Right forelimb (tissue), 1 donor: ENCODE measurements at regions not wholly inside any gene's neighbourhood (a gene's known extent, or its start where the extent isn't known, plus 50 kb on each side); places are given as distances from the start of the nearest gene placed in this dataset.

Experiments used
- DNase-seq: peaks from one replicate; pipeline ENCODE4 v3.0.0-alpha.2; 2018

DNA sequence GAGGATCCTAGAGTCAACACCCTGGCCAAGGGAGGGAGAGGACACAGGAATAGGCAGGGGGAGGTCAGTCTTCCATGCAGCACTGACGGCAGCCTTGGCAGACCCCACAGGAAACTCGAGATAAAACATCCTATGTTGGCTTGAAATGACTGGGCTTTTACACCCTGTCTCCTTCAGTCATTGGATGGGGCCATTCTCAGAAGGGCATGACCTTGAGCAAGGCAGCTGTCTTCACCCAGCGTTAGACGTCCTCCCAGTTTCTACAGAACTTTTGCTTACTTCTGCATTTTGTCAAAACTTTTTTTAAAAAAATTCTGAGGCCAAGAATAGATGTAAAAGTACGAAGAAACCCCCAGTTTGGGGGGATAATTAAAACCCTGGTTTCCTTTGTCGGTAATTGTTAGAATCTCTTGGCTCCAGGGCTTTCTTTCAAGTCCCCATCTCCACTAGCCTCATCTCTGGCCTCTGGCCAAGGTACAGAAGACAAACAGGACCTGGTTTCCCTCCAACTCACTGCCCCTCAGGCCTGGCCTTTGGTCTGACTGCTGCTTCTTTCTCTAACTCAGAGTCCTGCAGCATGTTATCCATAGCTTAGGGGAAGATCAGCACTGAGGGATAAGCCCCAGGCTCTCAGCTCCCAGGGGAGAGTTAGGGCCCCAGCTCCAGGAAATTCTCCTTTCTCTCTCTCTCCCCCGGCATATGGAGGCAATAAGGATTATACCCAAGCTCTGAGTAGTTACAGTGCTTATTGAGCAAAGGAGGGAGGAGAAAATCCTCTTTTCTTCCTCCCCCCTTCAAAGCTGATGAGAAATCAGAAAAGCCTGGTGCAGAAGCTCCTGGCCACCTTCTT lies 51.6 kb upstream of the KCND3 start:
- no peak for DNase-seq

DNA sequence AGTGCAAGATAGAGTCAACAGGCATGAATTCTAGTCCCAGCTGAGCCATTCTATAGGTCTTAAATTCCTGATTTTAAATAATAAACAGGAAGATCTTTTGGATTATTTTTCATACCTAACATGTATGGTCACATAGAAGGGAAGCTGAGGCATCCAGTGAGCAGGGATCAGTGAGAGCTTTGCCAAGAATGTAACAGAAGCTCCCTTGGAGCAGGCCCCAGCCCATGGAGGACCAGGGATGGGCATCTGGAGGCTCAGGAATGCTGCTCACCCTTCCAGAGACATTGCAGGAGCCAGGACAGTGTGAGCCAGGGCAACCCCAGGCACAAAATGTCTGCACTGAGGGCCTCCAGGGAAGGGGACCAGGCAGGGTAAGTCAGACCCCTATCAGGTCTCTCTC lies 54.4 kb upstream of the KCND3 start:
- no peak for DNase-seq

DNA sequence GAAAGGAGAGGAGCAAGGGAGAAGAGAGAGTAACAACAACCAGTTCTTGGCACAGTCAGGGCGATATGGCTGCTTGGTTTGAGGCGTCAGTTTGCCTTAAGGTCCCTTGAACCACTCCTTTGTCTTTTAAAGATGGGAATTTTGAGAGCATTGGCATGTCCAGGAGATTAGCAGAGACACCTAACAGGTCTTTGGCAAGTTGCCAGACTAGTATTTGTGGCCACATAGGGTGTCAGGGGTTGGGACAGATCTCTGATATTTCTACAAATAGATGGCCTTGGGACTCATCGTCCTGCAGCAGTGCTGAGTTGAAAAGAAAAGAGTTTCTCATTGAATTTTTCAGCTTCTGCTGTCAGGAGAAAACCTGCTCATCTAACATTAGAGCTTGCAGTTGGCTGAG lies 55.3 kb upstream of the KCND3 start:
- DNase-seq, result no peak

DNA sequence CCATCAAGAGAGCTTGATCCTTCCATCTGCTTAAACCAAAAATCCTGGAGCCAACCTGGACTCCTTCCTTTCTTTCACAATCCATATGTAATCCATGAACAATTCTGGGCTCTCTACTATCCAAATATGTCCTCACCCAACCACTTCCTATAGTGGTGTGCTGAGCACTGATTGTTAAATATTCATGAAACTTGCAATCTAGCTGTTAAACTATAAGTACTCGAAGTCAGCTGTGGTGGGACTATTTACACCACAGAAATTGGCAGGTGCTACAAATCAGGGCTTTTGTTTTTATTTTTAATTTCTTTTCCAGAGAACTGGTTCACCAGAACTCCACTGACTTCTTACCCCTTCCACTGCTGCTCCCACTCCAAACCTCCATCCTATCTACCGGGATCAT lies 57.2 kb upstream of the KCND3 start:
- DNase-seq, result no peak

DNA sequence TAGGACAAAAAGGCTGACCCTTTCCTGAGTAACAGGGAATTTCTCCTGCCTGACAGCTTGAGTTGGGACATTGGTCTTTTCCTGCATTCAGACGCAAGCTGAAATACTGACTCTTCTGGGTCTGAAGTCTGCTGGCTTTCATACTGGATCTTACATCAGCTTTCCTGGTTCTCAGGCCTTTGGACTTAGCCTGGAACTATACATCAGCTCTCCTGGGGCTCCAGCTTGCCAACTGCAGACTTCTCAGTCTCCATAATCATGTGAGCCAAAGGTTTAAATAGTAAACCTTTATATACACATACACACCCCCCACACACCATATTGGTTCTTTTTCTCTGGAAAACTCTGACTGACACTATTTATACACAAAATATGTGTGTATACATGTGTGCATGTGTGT lies 59.0 kb upstream of the KCND3 start:
- no peak for DNase-seq

DNA sequence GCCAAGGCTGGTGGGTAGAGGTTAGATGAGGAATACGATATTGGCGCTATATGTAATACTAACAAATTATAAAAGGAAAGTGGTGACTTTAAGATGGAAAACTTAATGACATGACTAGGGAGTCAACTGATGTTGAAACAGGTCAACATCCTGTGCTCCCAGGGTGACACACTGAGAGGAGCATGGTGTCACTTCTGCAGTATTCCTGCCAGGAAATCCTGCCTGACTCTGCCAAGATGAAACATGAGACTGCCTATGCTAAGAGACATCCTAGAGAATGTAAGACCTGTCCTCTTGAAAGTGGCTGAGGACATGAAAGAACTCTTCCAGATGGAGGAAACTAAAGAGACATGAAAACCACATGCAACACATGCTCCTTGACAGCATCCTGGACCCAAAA lies 65.0 kb upstream of the KCND3 start:
- DNase-seq, result no peak

DNA sequence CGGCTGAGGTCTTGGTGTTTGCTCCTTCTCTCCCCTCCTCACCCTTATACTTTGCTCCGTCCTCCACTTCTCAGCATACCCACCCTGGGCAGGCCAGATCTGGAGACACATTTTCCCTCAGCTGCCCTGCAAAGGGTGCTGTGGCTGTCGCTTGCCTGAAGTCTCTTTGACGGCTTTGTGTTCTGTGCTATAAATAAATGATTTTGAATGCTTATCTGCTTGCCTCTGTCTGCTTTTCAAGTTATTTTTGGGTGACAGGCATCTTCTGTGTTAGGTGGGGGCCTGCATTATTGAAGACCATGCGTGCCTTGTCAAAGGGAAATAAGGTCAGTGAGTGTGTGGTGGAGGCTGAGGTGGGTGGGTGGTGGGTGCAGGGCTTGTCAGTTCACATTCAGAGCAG lies 66.9 kb upstream of the KCND3 start:
- no peak for DNase-seq

DNA sequence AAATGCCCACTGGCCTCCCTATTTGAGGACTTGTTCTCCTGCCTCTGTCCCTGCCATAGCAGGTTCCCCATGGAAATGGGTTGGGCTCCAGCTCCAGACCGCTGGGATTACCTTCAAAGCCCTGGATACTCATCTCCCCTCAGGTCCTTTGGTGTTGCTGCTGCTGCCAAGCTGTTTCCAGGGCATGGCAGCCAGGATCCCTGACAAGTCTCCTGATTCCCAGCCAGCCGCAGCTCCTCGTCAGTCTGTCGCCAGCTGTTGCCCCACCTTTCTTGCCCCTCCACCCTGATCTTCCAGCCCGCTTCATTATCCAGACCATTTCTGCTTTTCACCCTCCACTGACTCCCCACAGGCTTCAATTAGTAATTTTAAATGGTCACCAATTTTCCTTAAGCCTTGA lies 68.3 kb upstream of the KCND3 start:
- no peak for DNase-seq

DNA sequence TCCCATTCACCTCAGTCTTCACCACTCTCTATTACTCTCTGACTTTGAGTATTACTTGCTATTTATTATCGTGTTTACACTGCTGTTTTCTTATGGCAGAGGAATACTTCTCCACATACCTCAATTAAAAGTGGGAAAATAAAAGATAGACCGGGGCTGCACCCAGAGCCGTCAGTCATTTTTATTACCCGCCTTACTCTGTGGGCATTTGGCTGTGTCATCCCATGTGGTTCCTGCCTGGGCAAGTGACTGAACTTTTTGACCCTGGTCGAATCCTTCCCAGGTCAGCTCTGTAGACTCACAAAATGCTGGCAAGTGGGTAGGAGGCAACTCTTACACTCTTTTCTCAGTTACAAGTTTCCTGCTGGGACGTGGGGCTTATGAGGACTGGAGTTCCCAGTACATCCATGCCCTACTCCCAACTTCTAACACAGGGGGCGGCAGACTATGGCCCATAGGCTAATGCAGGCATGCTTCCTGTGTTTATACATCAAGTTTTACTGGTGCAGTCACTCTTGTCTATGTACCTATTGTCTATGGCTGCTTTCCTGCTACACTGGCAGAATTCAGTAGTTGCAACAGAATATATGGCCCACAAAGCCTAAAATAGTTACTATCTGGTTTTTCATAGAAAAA lies 69.5 kb upstream of the KCND3 start:
- no peak for DNase-seq

DNA sequence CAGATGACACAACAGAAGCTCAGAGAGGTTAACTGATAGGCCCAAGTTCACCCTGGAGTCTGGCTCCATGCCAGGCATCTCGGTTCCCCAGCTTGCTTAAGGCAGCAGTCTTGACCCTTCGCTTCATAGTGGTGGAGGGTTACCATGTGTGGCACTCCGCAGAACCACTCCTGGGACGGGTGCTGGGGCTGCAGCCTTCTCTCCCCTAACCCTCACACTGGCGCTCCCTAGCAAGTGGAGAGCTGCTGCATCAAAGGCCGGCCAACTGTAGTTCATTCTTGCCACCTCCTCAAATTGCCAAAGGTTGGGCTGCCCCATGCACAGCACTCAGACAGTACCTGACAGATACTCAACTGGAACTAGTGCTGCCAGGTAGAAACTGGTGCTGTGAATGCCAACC lies 70.2 kb upstream of the KCND3 start:
- no peak for DNase-seq

DNA sequence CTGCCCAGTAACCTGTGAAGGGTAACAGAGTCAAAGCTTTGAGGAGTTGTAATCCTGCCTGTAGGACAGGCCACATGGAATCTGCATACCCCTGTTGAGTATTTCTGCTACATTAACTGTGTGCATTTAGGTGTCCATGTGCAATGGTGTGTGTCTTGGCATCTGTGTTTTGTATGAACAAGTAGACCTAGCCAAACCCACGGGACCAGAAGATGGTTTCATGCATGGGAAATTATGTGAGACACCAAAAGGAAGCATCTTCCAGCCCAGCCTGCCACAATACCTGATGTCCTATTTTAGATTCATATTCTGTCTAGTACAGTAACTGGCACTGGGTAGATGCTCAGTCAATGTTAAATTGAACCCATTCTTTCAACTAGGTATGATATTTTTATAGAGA lies 70.8 kb upstream of the KCND3 start:
- DNase-seq, result no peak

DNA sequence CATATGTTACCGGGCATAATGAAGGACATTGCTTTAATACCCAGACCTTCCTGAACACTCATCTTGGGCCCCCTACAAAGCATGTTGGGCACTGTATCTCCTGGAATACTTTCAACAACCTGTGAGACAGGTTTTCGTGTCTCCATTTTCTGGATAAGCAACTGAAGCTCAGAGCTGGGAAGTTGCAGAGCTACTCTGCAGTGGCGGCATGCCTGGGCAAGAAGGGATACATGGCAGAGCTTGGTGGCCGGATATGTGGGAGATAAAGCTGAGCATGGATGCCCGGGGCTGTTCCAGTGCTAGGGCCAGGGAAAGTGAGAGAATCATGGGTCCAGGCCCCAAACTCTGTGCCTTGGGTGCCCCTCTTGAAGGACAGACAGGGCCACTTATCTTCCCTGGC lies 71.6 kb upstream of the KCND3 start:
- DNase-seq, result no peak

DNA sequence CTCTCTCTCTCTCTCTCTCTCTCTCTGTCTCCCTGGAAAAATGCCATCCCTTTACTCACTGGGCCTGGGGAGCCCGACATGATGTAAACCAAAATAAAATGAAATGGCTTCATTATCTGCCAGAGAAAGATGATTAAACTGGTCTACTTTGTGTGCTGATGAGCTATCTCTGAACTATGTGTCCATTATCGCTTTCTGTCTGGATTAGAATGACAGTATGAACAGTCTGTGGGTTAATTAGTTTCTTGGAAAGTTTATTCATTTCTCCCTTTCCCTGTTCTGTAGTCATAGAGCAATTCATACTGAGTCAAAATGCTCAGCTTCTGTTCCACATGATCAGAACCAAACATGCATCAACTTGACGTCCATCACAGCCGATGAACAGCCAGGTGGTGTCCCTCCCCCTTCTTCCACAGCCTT lies 72.4 kb upstream of the KCND3 start:
- no peak for DNase-seq

DNA sequence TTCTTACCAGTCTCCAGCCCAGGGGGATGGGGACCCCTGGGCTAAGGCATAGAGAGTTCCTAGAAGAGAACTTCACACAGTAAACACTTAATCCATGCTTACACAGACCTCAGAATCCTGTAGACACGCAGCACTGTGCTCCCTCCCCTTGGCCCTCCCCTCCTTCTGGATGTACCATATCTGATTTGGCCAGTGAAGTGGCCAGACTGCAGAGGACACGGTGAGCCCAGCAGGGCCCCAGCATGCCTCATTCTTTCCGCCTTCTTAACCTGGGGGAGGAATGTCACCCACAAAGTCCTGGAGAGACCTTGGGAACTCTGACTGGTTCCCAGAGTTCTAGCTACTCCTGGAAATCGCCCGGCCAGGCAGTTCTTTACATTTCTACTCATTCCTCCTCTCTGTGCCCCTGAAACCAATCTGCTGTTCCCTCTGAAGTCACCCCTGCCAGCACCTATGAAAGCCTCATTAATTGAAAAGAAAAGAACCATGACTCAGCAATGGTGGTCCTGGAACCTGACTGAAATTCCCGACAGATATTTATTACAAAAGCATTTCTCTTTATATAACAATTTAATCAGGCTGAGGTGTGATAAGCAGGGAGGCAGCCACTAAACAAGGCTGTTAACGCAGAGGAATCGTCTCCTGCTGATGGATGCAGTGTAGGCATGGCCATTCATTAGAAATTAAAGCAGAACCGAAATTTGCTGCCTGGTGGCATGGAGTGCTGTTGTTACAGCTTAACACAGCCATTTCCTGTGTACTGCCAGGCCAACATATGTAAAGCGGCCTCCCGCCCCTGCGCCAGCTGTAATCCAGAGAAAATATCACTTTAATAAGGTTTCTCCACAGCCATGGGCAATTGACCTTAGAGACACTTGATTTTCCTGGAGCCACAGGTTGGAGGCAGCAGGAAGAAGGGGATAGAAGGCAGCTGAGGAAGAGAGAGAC lies 74.6 kb upstream of the KCND3 start:
- no peak for DNase-seq

DNA sequence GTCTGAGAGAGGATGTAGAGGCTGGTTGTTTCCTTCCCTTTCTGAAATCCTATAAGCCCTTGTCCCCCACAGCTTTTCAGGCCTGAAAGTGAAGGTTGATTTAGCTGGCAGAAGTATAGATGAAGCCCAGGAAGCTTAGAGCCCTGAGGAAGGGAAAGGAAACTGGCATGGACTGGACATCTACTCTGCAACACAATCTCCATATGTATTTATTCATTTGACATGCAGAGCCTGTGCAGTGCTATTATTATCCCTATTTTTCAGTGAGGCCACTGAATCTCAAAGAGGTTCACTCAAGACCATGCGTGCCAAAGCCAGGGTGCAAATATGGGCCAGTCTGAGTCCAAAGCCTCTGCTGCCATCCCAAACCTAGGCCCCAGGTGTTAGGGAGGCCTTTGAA lies 78.5 kb upstream of the KCND3 start:
- DNase-seq, result no peak

DNA sequence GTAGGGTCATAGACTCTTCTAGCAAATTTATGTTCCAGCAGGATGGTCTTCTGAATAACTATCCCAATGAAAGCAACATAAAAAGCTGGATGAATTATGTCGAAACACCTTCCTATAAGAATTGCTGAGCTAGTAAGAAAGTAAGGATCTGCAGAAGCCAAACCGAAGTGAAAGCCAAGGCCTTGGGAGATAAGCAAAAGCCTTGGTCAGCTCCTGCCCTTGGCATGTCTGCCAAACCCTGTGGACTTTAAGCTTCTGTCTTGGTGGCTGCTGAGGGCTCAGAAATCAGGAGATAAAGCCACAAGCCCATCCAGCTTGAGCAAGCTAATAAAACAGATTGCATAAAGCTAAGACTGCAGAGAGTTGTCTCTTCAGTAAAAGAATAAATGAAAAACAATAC lies 81.2 kb upstream of the KCND3 start:
- no peak for DNase-seq

DNA sequence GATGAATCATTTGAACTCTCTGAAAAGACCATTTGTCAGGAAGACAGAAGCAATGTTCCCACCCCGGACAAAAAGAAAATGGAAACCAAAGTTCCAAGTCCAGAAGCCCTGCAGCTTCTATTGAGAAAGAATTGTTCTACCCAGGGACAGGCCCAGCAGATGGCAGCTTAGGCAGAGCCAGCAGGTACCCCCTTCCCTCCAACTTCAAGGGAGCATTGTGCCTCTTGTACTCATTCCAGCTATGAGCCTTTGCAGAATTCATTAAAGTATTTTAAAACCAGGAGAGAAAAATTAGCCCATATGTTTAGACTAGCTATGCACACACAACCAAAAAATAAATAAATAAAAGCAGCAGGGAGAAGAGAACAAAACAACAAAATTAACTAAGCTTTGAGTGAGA lies 85.2 kb upstream of the KCND3 start:
- no peak for DNase-seq

DNA sequence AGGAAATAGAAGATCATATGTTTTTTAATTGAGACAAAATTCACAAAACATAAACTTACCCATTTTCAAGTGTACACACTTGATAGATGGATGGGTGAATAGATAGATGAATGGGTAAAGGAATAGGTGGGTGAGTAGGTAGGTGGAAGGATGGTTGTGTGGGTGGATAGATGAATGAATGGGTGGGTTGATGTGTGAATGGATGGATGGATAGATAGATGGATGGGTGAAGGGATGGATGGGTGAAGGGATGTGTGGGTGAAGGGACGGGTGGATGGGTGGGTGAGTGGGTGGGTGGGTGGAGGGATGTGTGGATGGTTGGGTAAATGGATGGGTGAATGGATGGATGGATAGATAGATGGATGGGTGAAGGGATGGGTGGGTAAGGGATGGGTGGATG lies 86.1 kb upstream of the KCND3 start:
- no peak for DNase-seq

DNA sequence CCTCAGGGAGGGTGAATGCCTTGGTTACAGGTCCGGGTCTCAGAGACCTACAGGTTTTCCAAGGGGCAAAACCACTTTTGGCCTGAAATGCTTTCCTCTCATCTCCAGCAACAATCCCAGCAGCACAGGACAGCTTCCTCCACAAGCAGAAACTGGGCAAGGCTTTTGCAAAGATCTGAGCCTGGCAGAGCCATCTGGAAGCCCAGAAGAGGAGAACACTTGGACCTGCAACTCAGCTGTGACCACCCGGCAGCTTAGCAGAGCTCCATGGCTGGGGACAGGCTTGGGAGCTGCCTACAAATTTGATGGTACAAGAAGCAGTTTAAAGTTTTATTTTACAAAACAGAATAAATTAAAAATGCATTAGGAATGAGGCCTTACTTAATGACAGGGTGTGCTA lies 90.0 kb upstream of the KCND3 start:
- DNase-seq, result no peak

DNA sequence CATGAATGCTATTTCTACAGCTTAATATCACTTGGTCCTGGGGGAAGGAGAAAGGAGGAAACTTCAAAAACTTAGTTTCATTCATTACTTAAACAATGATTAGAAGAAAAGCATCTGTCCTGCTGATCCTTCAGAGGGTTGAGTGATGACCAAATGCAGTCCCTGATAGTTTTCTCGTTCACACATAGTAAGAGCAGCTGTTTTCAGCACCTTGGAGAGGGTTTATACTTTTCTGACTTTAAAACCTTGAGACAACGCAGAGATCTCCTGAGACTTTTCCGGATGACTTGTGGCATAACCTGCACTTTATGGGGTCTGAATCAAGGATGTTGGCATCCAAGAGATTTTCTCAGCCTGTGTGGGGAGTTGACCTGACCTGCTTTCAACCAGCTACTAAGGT lies 94.0 kb upstream of the KCND3 start:
- no peak for DNase-seq

DNA sequence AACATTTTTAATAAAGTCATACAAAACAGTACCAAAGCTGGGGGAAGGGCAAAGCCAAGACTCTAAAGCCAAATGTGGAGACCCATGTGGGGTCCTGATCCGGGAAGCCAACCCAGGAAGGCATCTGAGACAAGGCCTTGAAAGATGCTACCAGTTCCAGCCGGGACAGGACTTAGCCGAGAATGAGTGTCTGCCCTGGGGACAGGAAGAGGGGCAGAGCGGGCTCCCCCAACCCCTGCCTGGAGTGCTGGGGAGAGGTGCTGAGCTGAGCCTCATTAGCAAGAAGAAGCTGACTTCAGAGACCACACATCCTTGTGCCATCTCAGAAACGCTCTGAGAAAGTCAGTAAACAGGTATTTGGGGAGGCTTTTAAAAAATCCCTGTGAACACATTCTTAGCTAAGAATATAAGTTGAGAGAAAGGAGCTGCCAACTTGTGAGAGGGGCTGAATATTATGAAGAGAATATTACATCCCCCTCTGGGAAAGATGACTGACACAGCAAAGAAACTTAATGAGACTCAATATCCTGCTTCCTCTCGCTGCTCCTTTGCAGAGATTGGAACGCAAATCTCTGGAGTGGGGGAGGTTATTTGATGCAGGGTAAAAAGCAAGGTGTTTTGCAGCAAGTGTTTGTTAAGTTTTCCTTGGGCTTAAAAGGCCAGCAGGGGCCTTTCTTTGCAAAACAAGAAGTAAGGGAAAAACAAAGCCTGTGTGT lies 103.3 kb upstream of the KCND3 start:
- no peak for DNase-seq

DNA sequence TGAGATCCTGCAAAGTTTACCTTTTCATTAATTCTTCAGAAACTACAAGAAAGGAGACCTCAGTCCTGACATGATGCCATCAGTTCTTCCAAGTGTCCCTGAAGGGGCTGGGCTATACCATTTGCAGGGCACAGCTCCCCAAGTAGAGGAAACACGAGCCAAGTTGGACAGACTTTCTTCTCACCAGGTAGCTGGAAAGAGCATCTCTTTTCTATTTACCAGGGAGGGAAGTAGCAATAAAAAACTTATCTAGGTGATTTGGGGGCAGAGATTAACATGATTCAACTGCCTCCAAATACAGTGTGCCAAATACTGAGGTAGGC lies 103.9 kb upstream of the KCND3 start:
- DNase-seq, result no peak

DNA sequence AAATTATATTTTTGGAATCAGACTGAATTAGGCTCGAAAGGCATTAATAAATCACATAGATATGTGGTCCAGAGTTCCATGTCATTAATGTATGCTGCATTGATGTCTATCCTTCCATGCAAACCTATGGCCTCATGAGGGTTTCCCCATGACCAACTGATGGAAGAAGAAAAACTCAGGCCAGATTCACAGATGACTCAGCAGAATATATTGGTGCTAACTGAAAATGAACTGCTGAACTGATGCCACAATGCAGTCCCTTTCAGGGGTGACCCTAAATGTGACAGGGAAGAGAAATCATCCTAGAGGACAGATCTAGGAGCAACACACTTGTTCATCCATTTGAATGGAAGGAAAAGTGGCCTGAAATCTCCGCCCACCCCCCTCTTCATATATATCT lies 110.5 kb upstream of the KCND3 start:
- DNase-seq, result no peak
